Loucy (cell line): ENCODE measurements at regions not wholly inside any gene's neighbourhood (a gene's known extent, or its start where the extent isn't known, plus 50 kb on each side); places are given as distances from the start of the nearest gene placed in this dataset.

Experiments used
- H2AFZ ChIP-seq: fragments of 200-600 bp; sonication (generic); 2 replicates; pipeline ENCODE4 v1.6.0; 2016; ENCODE audit warnings: antibody characterized with exemption, mild to moderate bottlenecking, low read length, moderate library complexity
- H3F3A ChIP-seq: fragments of 200-600 bp; 2 replicates; pipeline ENCODE4 v1.6.0; 2016; ENCODE audit warnings: antibody characterized with exemption, low read depth, mild to moderate bottlenecking
- H3K27me3 ChIP-seq: fragments of 200-600 bp; sonication (generic); 2 replicates; pipeline ENCODE4 v1.6.1; 2014; ENCODE audit warnings: low read length, mild to moderate bottlenecking; ENCODE audit not compliant: insufficient read depth, poor library complexity, severe bottlenecking
- H3K36me3 ChIP-seq: fragments of 200-600 bp; sonication (generic); 2 replicates; pipeline ENCODE4 v1.6.1; 2016; ENCODE audit warnings: low read length; ENCODE audit not compliant: insufficient read depth
- H3K4me1 ChIP-seq: fragments of 200-600 bp; sonication (generic); 2 replicates; pipeline ENCODE4 v1.5.1; 2014; ENCODE audit warnings: low read length, mild to moderate bottlenecking; ENCODE audit not compliant: insufficient read depth, poor library complexity, severe bottlenecking
- H3K4me2 ChIP-seq: fragments of 200-600 bp; sonication (generic); 2 replicates; pipeline ENCODE4 v1.6.0; 2014; ENCODE audit warnings: antibody characterized with exemption, low read length, low read depth, mild to moderate bottlenecking; ENCODE audit not compliant: poor library complexity, severe bottlenecking
- H3K4me3 ChIP-seq: fragments of 200-600 bp; sonication (generic); 2 replicates; pipeline ENCODE4 v1.5.1; 2014; ENCODE audit warnings: low read length, mild to moderate bottlenecking, mixed read lengths; ENCODE audit not compliant: poor library complexity, severe bottlenecking
- H3K79me2 ChIP-seq: fragments of 200-600 bp; sonication (generic); 2 replicates; pipeline ENCODE4 v1.6.1; 2014; ENCODE audit warnings: low read length; ENCODE audit not compliant: insufficient read depth
- H3K9ac ChIP-seq: fragments of 200-600 bp; sonication (generic); 2 replicates; pipeline ENCODE4 v1.6.0; 2014; ENCODE audit warnings: mild to moderate bottlenecking, low read depth, low read length, moderate library complexity; ENCODE audit not compliant: poor library complexity, severe bottlenecking
- H3K9me2 ChIP-seq: fragments of 200-600 bp; sonication (generic); replicated peaks from 2 replicates; pipeline ENCODE4 v1.6.1; 2016; ENCODE audit warnings: low read depth, low read length, mixed read lengths
- H3K9me3 ChIP-seq: fragments of 200-600 bp; sonication (generic); 2 replicates; pipeline ENCODE4 v1.6.1; 2014; ENCODE audit warnings: mild to moderate bottlenecking, antibody characterized with exemption, low read length, low read depth; ENCODE audit not compliant: insufficient read depth
- H4K20me1 ChIP-seq: fragments of 200-600 bp; sonication (generic); 2 replicates; pipeline ENCODE4 v1.6.0; 2014; ENCODE audit warnings: antibody characterized with exemption, low read length, mild to moderate bottlenecking; ENCODE audit not compliant: insufficient read depth, poor library complexity, severe bottlenecking
- CTCF ChIP-seq: fragments of 200-600 bp; sonication (generic); conservative IDR thresholded peaks from 2 replicates; pipeline ENCODE4 v1.5.1; 2014; ENCODE audit warnings: mild to moderate bottlenecking, antibody characterized with exemption, low read length
- EZH2phosphoT487 ChIP-seq: fragments of 200-600 bp; IDR thresholded peaks from 2 replicates; pipeline ENCODE4 v1.6.1; 2018; ENCODE audit warnings: antibody characterized with exemption, mild to moderate bottlenecking, moderate library complexity, borderline replicate concordance

GRCh38 chr1:5432436-5432835 lies 559.8 kb downstream of the NPHP4 start:
- H3F3A ChIP-seq = no peaks in the 10 kb centered on the region
- TF ChIP-seq EZH2phosphoT487 (no peak), CTCF (no peak)
- H3K27me3 ChIP-seq = no peaks in the 10 kb centered on the region
- no peaks in the 10 kb centered on the region for H3K9me2 ChIP-seq
- H3K4me2 ChIP-seq = no peak overlapping the region
- no peak overlapping the region for H3K9ac ChIP-seq
- no peaks in the 10 kb centered on the region for H3K9me3 ChIP-seq
- no peaks in the 10 kb centered on the region for H3K79me2 ChIP-seq
- no peaks in the 10 kb centered on the region for H3K4me1 ChIP-seq
- no peaks in the 10 kb centered on the region for H4K20me1 ChIP-seq
- H3K4me3 ChIP-seq = no peak overlapping the region
- H3K36me3 ChIP-seq = no peaks in the 10 kb centered on the region
- no peak overlapping the region for H2AFZ ChIP-seq

GRCh38 chr1:5430911-5431697 lies 561.1 kb downstream of the NPHP4 start:
- Histone ChIP-seq H3K4me1 (no peaks in the 10 kb centered on the region), H3F3A (no peaks in the 10 kb centered on the region), H4K20me1 (no peaks in the 10 kb centered on the region), H3K79me2 (no peaks in the 10 kb centered on the region), H3K4me3 (no peak overlapping the region), H3K27me3 (no peaks in the 10 kb centered on the region), H3K4me2 (no peak overlapping the region), H3K9me2 (no peaks in the 10 kb centered on the region), H3K9ac (no peak overlapping the region), H3K36me3 (no peaks in the 10 kb centered on the region), H3K9me3 (no peaks in the 10 kb centered on the region; the same call in 1 of the 2 replicates), H2AFZ (no peak overlapping the region)
- TF ChIP-seq CTCF (no peak), EZH2phosphoT487 (no peak)

- Histone ChIP-seq H3F3A (no peaks in the 10 kb centered on the region), H3K9me2 (no peaks in the 10 kb centered on the region), H3K36me3 (no peaks in the 10 kb centered on the region), H3K27me3 (no peaks in the 10 kb centered on the region), H3K4me3 (no peak overlapping the region), H4K20me1 (no peaks in the 10 kb centered on the region), H3K9me3 (no peaks in the 10 kb centered on the region; the same call in 1 of the 2 replicates), H3K4me1 (no peaks in the 10 kb centered on the region), H3K4me2 (no peak overlapping the region), H3K79me2 (no peaks in the 10 kb centered on the region), H3K9ac (no peak overlapping the region), H2AFZ (no peak overlapping the region)
- TF ChIP-seq EZH2phosphoT487 (no peak), CTCF (no peak)
Measured at GRCh38 chr1:5430136-5430535, 562.1 kb downstream of the NPHP4 start.
